Dendritic cell treated with granulocyte-macrophage colony-stimulating factor and Interleukin-4, amounts not matched to agents 40 ng/mL and 50 ng/mL, for 4 days (primary cell): ENCODE measurements at regions not wholly inside any gene's neighbourhood (a gene's known extent, or its start where the extent isn't known, plus 50 kb on each side); places are given as distances from the start of the nearest gene placed in this dataset.

Source experiments
- H3K27ac Mint-ChIP-seq: one replicate; pipeline ENCODE4 v1.8.0; 2022; ENCODE audit warnings: mild to moderate bottlenecking, mixed read lengths
- H3K27me3 Mint-ChIP-seq: one replicate; pipeline ENCODE4 v1.8.0; 2022; ENCODE audit warnings: mild to moderate bottlenecking, mixed read lengths
- H3K36me3 Mint-ChIP-seq: one replicate; pipeline ENCODE4 v1.8.0; 2022; ENCODE audit warnings: low read depth, mixed read lengths
- H3K4me1 Mint-ChIP-seq: one replicate; pipeline ENCODE4 v1.8.0; 2022; ENCODE audit warnings: low read depth, mixed read lengths
- H3K4me3 Mint-ChIP-seq: one replicate; pipeline ENCODE4 v1.8.0; 2022; ENCODE audit warnings: mild to moderate bottlenecking, moderate library complexity, mixed read lengths
- H3K9me3 Mint-ChIP-seq: one replicate; pipeline ENCODE4 v1.8.0; 2022; ENCODE audit warnings: mixed read lengths
- intact Hi-C: fragments of 100-400 bp; cut with micrococcal nuclease; formaldehyde crosslinking; loops from one replicate; pipeline ENCODE4 v1.15.0; 2022

DNA sequence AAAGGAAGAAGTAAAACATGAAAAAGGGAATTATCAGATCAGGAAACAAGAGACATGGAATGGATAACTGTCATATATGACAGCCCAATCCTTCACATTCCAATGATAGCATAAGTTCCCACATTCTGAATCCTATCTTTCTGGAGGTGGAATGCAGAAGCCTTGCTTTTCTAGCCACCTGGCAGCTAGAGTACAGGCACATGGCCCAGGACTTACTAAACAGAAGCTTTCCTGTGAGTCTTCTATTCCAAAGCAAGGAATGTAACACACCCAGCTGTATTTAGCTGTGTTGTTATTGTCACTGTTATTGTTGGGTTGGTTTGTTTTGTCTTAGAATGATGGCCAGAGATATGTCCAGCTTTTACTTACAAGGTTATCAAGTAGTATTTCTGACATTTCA is 780.5 kb upstream of the ZNF608 start:
- intact Hi-C loops, result no loop called here
- H3K27ac Mint-ChIP-seq, result no peak overlapping the region
- H3K4me3 Mint-ChIP-seq, result no peak overlapping the region
- no peaks in the 10 kb centered on the region for H3K4me1 Mint-ChIP-seq
- H3K27me3 Mint-ChIP-seq, result no peaks in the 10 kb centered on the region
- H3K9me3 Mint-ChIP-seq, result no peaks in the 10 kb centered on the region
- H3K36me3 Mint-ChIP-seq, result no peaks in the 10 kb centered on the region

DNA sequence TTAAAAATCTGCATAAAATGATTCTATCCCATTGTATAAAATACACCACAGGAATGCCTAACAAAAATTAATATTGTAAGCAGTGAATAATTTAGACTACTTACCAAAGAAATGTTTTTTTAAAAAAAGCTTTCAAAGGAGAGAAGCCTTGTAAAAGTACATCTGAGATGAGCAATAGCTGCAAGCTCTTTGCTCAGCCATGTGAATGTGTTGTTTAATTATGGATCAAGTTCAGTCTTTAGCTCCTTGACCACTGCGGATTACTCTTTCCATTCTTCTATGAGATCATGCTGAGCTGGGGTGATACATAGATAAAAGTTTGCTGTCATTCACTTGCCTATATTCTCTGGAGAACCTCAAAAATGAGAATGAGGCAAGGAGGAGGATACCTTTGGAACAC is 782.4 kb upstream of the ZNF608 start:
- Mint-ChIP-seq H3K9me3 (peaks cover 4% of the 10 kb centered on the region), H3K27me3 (no peaks in the 10 kb centered on the region), H3K27ac (no peak overlapping the region), H3K4me1 (no peaks in the 10 kb centered on the region), H3K36me3 (no peaks in the 10 kb centered on the region), H3K4me3 (no peak overlapping the region)
- intact Hi-C loops, result no loop called here

GRCh38 chr5:125530833-125531615 is 784.6 kb upstream of the ZNF608 start:
- Mint-ChIP-seq H3K36me3 (no peaks in the 10 kb centered on the region), H3K4me1 (no peaks in the 10 kb centered on the region), H3K9me3 (peaks cover 14% of the 10 kb centered on the region), H3K27ac (no peak overlapping the region), H3K4me3 (no peak overlapping the region), H3K27me3 (no peaks in the 10 kb centered on the region)
- intact Hi-C loops, result no loop called here

DNA sequence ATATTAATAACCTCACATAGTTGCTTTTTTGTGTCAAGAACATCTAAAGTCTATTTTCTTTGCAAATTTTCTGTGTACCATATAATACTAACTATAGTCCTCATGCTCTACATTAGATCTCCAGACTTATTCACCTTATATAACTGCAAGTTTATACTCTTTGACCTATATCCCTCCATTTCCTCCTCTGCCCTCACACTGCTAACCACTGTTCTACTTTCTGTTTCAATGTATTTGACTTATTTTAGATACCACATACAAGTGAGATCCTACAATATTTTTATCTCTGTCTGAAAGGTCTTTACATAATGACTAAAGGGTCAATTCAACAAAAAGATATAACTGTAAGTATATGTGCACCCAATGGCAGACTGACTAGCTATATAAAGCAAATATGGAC is 789.7 kb upstream of the ZNF608 start:
- Mint-ChIP-seq H3K9me3 (peaks cover 39% of the 10 kb centered on the region), H3K27ac (no peak overlapping the region), H3K4me1 (no peaks in the 10 kb centered on the region), H3K27me3 (no peaks in the 10 kb centered on the region), H3K36me3 (no peaks in the 10 kb centered on the region), H3K4me3 (no peak overlapping the region)
- intact Hi-C loops, result no loop called here

DNA sequence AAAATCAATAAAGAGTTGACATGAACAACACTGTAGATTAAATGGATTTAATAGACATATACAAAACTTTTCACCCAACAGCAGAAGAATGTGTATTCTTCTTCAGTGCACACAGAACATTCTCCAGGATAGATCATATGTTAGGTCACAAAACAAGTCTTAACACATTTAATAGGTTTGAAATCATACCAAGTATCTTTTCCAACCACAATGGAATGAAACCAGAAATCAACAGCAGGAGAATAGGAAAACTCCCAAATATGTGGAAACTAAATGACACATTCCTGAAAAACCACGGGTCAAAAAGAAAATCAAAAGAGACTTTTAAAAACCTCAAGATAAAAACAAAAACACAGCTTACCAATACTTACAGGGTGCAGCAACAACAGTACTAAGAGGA is 790.1 kb upstream of the ZNF608 start:
- Mint-ChIP-seq H3K4me1 (no peaks in the 10 kb centered on the region), H3K36me3 (no peaks in the 10 kb centered on the region), H3K9me3 (peaks cover 39% of the 10 kb centered on the region), H3K27ac (no peak overlapping the region), H3K27me3 (no peaks in the 10 kb centered on the region), H3K4me3 (no peak overlapping the region)
- intact Hi-C loops, result no loop called here

DNA sequence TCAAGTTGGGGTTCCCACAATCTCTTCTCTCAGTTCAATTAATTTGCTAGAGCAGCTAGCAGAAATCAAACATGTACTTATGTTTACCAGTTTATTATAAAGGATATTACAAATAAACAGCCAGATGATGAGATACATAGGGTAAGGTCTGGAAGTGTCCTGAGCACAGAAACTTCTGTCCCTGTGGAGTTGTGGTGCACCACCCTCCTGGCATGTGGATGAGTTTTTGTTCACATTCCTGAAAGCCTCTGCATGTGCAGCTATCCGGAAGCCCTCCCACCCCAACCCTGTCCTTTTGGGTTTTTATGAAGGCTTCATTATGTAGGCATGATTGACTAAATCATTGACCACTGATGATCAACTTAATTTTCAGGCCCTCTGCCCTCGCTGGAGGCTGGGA is 791.2 kb upstream of the ZNF608 start:
- H3K9me3 Mint-ChIP-seq, result peaks cover 39% of the 10 kb centered on the region
- H3K27me3 Mint-ChIP-seq, result no peaks in the 10 kb centered on the region
- H3K4me1 Mint-ChIP-seq, result no peaks in the 10 kb centered on the region
- intact Hi-C loops, result no loop called here
- H3K36me3 Mint-ChIP-seq, result no peaks in the 10 kb centered on the region
- no peak overlapping the region for H3K27ac Mint-ChIP-seq
- no peak overlapping the region for H3K4me3 Mint-ChIP-seq

DNA sequence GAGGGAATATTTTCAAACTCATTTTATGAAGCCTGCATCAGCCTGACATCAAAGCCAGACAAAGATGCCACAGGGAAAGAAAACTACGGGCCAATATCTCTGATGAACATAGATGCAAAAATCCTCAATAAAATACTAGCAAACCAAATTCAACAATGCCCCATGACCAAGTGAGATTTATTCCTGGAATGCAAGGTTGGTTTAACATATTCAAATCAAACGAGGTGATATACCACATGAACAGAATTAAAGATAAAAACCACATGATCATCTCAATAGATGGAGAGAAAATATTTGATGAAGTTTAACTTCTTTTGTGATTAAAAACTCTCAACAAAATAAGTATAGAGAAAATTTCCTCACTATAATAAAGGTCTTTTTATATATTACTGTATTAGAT is 792.0 kb upstream of the ZNF608 start:
- intact Hi-C loops, result no loop called here
- Mint-ChIP-seq H3K4me1 (no peaks in the 10 kb centered on the region), H3K9me3 (peaks cover 39% of the 10 kb centered on the region), H3K27me3 (no peaks in the 10 kb centered on the region), H3K27ac (no peak overlapping the region), H3K4me3 (no peak overlapping the region), H3K36me3 (no peaks in the 10 kb centered on the region)

DNA sequence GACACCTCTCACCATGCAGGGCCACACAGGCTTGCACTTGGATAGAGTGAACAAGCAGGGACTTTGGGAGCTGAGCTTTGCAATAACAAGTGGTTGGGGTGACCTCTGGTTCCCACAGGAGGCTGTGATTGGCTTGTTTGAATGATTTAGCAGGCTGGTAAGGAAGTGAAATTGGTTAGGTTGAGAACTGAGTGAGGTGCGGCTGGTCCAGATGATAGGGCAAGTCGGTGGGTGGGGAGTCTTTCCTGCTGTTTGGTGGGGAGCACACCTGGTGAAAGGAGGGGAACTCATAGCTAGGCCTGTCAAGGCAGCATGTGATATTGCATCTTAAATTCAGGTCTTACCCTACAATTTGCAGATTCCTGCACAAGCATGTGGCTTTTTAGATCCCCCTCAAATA is 794.6 kb upstream of the ZNF608 start:
- intact Hi-C loops, result no loop called here
- H3K27ac Mint-ChIP-seq, result no peak overlapping the region
- no peaks in the 10 kb centered on the region for H3K27me3 Mint-ChIP-seq
- H3K4me1 Mint-ChIP-seq, result no peaks in the 10 kb centered on the region
- no peak overlapping the region for H3K4me3 Mint-ChIP-seq
- no peaks in the 10 kb centered on the region for H3K36me3 Mint-ChIP-seq
- peaks cover 24% of the 10 kb centered on the region for H3K9me3 Mint-ChIP-seq

GRCh38 chr5:125549322-125549911 is 803.0 kb upstream of the ZNF608 start:
- intact Hi-C loops, result no loop called here
- Mint-ChIP-seq H3K36me3 (no peaks in the 10 kb centered on the region), H3K4me1 (no peaks in the 10 kb centered on the region), H3K27ac (no peak overlapping the region), H3K9me3 (no peaks in the 10 kb centered on the region), H3K27me3 (no peaks in the 10 kb centered on the region), H3K4me3 (no peak overlapping the region)

GRCh38 chr5:125550274-125550673 is 803.8 kb upstream of the ZNF608 start:
- H3K4me1 Mint-ChIP-seq, result no peaks in the 10 kb centered on the region
- no peak overlapping the region for H3K27ac Mint-ChIP-seq
- no peak overlapping the region for H3K4me3 Mint-ChIP-seq
- no peaks in the 10 kb centered on the region for H3K27me3 Mint-ChIP-seq
- no peaks in the 10 kb centered on the region for H3K36me3 Mint-ChIP-seq
- H3K9me3 Mint-ChIP-seq, result no peaks in the 10 kb centered on the region
- intact Hi-C loops, result no loop called here

DNA sequence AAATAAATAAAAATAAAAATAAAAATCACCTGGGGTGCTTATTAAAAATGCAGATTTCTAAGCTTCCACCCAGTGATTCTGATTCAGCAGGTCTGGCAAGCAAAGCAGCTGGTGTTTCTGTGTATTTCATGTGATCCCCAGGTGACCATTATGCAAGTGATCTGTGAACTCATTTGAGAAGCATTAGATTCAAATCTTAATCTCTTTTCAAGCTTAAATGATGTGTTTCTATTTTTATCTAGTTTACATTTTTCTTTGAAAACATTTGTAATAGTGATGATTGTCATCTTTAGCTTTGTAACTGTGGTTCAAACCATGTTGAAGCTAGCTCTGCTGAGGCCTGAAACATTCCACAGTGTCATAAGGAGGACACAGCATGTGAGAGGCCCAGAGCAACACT is 804.8 kb upstream of the ZNF608 start:
- H3K36me3 Mint-ChIP-seq, result no peaks in the 10 kb centered on the region

GRCh38 chr5:125551797-125552196 is 805.4 kb upstream of the ZNF608 start:
- Mint-ChIP-seq H3K36me3 (no peaks in the 10 kb centered on the region), H3K4me3 (no peak overlapping the region), H3K27me3 (no peaks in the 10 kb centered on the region), H3K27ac (no peak overlapping the region), H3K4me1 (no peaks in the 10 kb centered on the region), H3K9me3 (no peaks in the 10 kb centered on the region)
- intact Hi-C loops, result no loop called here

More for the DNA sequence above, 804.8 kb upstream of the ZNF608 start:
- Mint-ChIP-seq H3K4me3 (no peak overlapping the region), H3K4me1 (no peaks in the 10 kb centered on the region), H3K27me3 (no peaks in the 10 kb centered on the region), H3K27ac (no peak overlapping the region), H3K9me3 (no peaks in the 10 kb centered on the region)
- intact Hi-C loops, result no loop called here

DNA sequence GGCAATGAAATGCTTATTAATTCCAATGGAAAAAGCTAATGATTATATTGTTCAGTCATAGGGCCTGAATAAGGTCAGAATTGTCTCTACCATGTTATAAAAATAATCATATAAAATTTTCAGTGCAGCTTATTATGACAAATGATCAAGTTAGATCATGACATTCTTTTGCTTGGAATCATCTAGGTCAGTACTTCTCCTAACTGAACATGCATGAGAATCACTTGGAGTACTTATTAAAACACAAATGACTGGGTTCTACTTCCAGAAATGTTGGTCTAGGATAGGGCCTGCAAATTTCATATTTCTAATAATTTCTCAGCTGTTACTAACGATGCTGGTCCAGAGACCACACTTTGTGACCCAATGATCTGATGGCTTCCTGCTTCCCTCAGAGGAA is 806.0 kb upstream of the ZNF608 start:
- Mint-ChIP-seq H3K27ac (no peak overlapping the region), H3K9me3 (no peaks in the 10 kb centered on the region), H3K4me3 (no peak overlapping the region), H3K27me3 (no peaks in the 10 kb centered on the region), H3K36me3 (no peaks in the 10 kb centered on the region), H3K4me1 (no peaks in the 10 kb centered on the region)
- intact Hi-C loops, result no loop called here

DNA sequence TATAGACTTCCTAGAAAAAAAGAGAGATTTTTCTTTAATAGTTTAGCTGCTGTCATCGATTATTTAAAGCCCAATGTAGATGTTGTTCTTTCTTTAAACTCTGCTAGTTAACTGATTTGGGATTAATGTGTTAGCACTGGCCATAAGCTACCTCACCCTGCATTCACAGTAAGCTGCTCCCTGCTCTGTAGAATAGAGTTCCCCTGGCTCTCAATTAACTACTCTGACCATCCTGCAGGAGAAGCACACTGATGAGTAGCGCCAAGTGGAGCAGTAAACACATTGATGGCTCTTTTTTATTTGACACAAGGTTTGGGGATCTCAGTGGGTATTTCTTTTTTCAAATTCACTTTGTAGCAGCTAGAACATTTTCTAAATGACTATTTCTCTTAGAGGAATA is 807.9 kb upstream of the ZNF608 start:
- H3K36me3 Mint-ChIP-seq, result no peaks in the 10 kb centered on the region
- intact Hi-C loops, result no loop called here
- no peaks in the 10 kb centered on the region for H3K4me1 Mint-ChIP-seq
- H3K4me3 Mint-ChIP-seq, result no peak overlapping the region
- no peaks in the 10 kb centered on the region for H3K27me3 Mint-ChIP-seq
- H3K9me3 Mint-ChIP-seq, result no peaks in the 10 kb centered on the region
- H3K27ac Mint-ChIP-seq, result no peak overlapping the region

DNA sequence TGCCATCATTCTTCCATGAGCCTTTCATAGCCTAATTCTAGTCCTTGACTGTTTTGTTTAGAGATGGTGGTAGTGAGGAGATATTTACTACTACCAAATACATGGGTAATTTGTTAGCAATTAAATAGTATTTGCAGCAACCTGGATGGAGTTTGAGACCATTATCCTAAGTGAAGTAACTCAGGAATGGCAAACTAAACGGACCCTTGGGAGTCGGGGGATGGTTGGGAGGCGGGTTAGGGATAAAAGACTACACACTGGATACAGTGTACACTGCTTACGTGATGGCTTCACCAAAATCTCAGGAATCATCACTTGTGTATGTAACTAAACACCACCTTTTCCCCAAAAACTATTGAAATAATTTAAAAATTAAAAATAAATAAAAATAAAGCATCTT is 809.2 kb upstream of the ZNF608 start:
- Mint-ChIP-seq H3K36me3 (no peaks in the 10 kb centered on the region), H3K4me1 (no peaks in the 10 kb centered on the region), H3K27ac (no peak overlapping the region), H3K27me3 (no peaks in the 10 kb centered on the region), H3K4me3 (no peak overlapping the region), H3K9me3 (no peaks in the 10 kb centered on the region)
- intact Hi-C loops, result no loop called here
